Renal cortex interstitium (tissue), 11 donors: ENCODE measurements at regions not wholly inside any gene's neighbourhood (a gene's known extent, or its start where the extent isn't known, plus 50 kb on each side); places are given as distances from the start of the nearest gene placed in this dataset.
"Not testable (repeated sequence)": the region's sequence is repeated elsewhere in the genome, so short reads cannot be mapped to it uniquely, and the experiment has no call there.

ENCODE experiments used
- DNase-seq, 11 donors: peaks; one replicate each; pipeline ENCODE4 v3.0.0-alpha.2; 2013; ENCODE audit warnings: low read depth in 9 of 11, low spot score in 4 of 11; ENCODE audit errors: extremely low read depth in 1 of 11

DNA sequence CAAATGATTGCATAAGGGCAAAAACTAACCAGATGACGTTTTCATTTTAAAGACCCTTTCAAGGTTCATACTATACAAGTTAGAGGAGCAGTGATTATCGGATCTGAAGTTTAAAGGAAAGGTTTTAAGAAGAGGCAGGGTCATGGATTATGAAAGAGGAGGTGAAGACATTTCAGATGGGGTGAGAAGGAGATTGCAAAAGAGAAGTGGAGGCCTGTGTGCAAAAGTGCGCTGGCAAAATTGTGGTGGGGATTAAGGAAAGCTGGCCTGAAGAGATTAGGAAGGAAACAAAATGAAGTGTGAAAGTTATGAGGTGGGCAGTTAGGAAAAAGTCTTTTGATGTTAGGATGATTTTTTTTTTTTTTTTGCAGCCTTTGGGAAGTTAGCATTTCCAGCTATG lies 935.7 kb upstream of the FAM98A start:
- DNase-seq, result no peak

GRCh38 chr2:34534341-34534740 lies 935.2 kb upstream of the FAM98A start:
- no peak for DNase-seq

DNA sequence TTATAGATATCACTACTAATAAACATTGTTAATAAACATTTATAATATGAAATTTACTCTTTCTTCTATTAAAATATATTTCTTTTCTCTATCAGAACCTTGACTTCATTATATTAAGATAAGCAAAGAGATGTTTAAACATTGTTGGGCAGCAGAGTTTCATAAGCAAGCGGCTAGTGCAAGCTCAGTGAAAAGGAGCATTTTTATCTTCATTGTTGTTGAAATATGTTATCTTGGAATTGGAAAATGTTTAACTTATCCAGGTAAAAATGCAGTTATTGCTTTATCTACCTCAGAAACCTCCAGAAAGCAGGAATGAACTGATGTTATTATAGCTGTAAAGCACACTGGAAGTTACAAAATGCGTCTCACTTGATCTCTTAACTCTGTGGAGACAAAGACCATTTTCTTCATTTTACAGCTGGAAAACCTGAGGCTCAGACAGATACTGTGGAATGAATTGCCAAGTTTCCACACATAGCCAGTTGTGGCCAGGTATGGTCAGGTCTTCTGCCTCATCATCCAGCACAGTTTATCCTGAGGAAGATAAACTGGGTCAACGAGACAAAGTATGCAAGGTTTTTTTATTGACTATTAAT lies 934.6 kb upstream of the FAM98A start:
- DNase-seq, result no peak

GRCh38 chr2:34529965-34530364 lies 930.9 kb upstream of the FAM98A start:
- DNase-seq, result no peak

GRCh38 chr2:34523958-34524514 lies 924.9 kb upstream of the FAM98A start:
- DNase-seq, result no peak

DNA sequence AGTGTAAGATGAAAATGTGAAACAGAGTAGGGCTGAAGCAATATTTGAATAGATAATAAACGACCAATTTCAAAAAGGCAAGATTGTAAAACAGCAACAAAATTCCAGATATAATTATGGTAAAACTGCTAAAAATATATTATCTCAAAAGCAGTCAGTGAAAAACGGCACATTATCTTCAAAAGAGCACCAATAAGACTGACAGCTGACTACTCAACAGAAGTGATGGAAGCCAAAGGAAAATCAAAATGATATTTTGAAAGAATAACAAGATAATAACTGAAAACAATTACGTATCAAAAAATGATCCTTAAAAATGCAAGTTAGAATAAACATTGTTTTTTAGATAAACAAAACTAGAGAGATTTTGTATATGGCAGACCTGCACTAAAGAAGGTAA lies 920.6 kb upstream of the FAM98A start:
- DNase-seq, result no peak

DNA sequence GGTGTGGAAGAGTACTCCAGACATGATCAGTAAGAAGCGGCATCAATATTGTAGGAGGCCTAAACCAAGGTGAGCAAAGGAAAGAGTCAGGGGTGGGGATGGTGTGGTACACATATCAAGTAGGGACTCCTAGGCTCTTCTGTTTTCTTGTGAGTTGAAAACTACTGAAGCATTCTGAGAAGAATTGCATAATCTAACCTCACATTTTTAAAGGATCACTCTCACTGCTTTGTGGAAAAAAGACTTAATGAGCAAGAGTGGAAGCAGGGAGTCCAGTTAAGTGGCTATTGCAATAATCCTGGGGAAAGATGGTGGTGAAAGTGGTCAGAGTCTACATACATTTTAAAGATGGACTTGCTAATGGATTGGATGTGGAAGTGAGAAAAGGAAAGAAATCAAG lies 899.5 kb upstream of the FAM98A start:
- DNase-seq, result no peak

GRCh38 chr2:34494192-34494591 lies 895.1 kb upstream of the FAM98A start:
- not testable (repeated sequence) for DNase-seq

DNA sequence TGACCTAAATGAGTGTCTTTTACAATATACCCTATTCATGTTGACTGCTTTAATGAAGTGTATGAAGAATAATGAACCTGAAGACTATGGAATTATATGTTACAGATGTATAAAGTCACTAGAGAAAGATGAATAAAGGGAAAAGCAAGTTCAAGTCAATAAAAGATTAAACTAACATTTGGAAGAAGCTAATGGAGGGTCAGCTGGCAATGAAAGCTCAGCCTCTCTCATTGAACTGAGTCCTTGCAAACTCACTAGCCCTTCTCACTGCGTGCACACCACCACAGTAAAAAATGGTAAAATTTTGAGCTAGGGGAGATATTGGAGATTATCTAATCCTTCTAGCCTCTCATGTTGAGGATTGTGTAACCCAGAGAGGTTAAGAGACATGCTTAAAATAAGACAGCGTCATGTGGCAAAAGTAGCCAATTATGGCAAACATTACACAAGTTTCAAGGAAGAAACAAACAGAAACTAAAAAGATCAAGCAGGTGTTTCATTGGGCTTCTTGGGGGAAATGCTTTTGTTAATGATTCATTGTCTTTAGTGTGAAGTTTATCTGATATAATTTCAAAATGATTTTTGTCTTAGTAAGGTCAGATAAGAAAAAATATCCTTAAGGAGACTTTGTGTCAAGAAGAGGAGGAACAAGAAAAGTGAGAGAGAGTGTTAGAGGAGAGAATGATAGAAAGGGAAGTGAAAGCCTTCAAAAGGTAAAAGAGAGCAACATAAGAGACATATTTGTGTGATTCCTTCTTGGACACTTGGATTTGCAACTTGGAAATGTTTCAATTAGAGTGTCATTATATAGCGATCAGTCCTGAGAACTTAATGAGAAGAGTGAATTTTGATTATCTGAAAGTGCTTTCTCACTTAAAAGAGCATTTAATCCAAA lies 893.7 kb upstream of the FAM98A start:
- DNase-seq, result no peak

- DNase-seq, result no peak
Observed at GRCh38 chr2:34486965-34487364, 887.9 kb upstream of the FAM98A start.

DNA sequence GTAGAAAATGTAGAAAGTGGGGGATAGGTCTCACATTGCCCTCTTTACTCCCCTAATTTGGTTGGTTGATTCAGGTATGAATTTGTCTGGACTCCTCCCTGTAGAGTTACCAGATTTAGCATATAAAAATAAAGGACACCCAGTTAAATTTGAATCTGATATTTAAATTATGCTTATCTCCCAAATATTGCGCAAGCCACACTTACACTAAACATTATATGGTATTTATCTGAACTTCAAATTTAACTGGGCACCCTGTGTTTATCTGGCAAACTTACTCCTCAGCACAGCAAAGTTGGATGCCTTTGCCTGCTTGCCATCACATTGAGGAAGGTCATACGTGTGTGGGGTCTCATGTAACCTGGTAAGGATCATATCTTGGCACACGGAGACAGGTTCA lies 882.4 kb upstream of the FAM98A start:
- no peak for DNase-seq

GRCh38 chr2:34480366-34480765 lies 881.3 kb upstream of the FAM98A start:
- no peak for DNase-seq

GRCh38 chr2:34475156-34475555 lies 876.1 kb upstream of the FAM98A start:
- no peak for DNase-seq

DNA sequence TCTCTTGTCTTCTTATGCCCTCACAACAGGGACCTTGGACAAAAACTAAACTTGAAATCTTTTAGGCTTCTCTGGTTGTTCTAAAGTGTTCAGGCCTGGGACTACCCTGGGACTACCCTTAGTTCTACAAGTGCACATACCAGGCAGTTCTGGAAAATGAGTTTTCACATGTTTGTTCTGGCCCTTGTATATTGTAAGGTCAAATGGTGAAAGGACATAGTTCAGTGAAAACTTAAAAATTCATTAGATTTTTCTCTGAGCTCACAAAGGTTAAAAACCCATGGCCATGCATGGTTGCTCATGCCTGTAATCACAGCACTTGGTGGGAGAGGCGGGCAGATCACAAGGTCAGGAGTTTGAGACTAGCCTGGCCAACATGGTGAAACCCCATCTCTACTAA lies 875.5 kb upstream of the FAM98A start:
- DNase-seq, result no peak

DNA sequence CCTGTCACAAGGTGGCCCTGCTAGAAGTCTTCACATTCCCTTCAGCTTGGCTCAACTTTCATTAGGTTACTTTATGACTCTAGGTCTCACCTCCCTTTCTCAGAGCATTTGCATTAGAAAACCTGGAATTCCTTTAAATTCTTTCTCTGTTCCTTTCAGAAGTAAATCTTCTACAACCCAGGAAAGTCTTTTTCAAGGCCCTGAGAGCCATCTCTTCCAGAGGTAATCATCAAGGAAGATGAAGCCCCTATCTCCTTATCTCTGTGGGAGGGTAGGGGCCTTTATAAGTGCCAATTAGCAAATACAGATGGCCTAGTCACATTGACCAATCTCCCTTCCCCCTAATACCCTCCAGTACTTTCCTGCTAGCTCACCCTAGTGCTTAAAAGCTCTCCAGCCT lies 848.0 kb upstream of the FAM98A start:
- DNase-seq, result no peak

DNA sequence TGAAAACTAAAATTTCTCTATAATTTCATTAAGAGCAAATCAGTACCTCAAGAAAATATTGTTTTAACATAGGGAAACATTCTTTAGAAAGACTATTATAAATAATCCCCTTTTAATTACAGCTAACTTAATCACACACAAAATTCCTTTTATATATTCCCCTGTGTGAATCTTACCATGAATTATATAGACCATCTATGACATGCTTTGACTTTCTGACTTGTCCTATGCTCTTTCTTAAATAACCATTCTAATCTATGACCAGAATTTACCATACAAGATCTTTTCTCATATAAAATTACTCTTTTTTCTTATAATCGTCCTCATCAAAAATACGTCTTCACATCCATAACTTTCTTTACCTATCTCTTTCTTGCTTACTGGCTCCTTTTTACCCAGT lies 824.2 kb upstream of the FAM98A start:
- DNase-seq, result no peak

GRCh38 chr2:34419856-34420255 lies 820.8 kb upstream of the FAM98A start:
- no peak for DNase-seq

GRCh38 chr2:34416856-34417255 lies 817.8 kb upstream of the FAM98A start:
- DNase-seq, result no peak

DNA sequence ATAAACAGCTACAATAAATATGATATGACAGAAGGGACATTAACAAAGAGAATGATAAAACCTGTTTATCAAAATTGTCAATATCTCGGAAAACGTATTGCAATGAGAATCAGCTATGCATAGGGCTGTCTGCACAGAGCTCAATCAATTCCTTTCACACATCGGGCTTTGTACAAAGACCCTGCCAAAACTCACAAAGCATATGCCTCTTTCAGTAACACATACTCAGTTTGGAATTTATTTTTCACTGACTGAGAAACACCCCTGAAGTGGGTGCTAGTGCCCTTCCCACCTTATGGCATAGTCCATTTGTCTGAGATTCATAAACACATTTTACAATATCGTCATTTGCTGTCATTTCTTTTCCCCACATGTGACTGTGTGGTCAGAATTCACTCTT lies 815.8 kb upstream of the FAM98A start:
- no peak for DNase-seq

- DNase-seq, result no peak
Observed at GRCh38 chr2:34408100-34408499, 809.0 kb upstream of the FAM98A start.

- DNase-seq, result no peak
Observed at GRCh38 chr2:34403512-34403911, 804.4 kb upstream of the FAM98A start.
